WI38 (cell line): ENCODE measurements at regions not wholly inside any gene's neighbourhood (a gene's known extent, or its start where the extent isn't known, plus 50 kb on each side); places are given as distances from the start of the nearest gene placed in this dataset.

Source experiments
- H3K4me3 ChIP-seq: 2 replicates; pipeline ENCODE4 v1.5.1; 2011; ENCODE audit warnings: low read depth, mild to moderate bottlenecking, control low read depth, low read length
- CTCF ChIP-seq: IDR thresholded peaks from 2 replicates; pipeline ENCODE4 v1.5.1; 2012; ENCODE audit warnings: low read depth, mild to moderate bottlenecking, control low read depth, low read length

- TF ChIP-seq CTCF, result no peak
- H3K4me3 ChIP-seq, result no peak overlapping the region
Measured at GRCh38 chr4:31183256-31183655, 463.1 kb downstream of the PCDH7 start.

GRCh38 chr4:31185014-31185585 is 464.9 kb downstream of the PCDH7 start:
- no peak for TF ChIP-seq CTCF
- H3K4me3 ChIP-seq, result no peak overlapping the region

- no peak overlapping the region for H3K4me3 ChIP-seq
- TF ChIP-seq CTCF, result no peak
Measured at GRCh38 chr4:31187979-31188378, 467.8 kb downstream of the PCDH7 start.

GRCh38 chr4:31189938-31190337 is 469.8 kb downstream of the PCDH7 start:
- TF ChIP-seq CTCF, result no peak
- no peak overlapping the region for H3K4me3 ChIP-seq

- no peak overlapping the region for H3K4me3 ChIP-seq
- TF ChIP-seq CTCF, result no peak
Measured at GRCh38 chr4:31190671-31191070, 470.5 kb downstream of the PCDH7 start.

- H3K4me3 ChIP-seq, result no peak overlapping the region
Measured at GRCh38 chr4:31192341-31192740, 472.2 kb downstream of the PCDH7 start.

GRCh38 chr4:31193521-31193920 is 473.4 kb downstream of the PCDH7 start:
- H3K4me3 ChIP-seq, result no peak overlapping the region
- no peak for TF ChIP-seq CTCF

More at GRCh38 chr4:31192341-31192740, 472.2 kb downstream of the PCDH7 start:
- TF ChIP-seq CTCF, result no peak
